Lower leg skin (tissue), 4 donors: ENCODE measurements at regions not wholly inside any gene's neighbourhood (a gene's known extent, or its start where the extent isn't known, plus 50 kb on each side); places are given as distances from the start of the nearest gene placed in this dataset.

ENCODE experiments used
- DNase-seq, 2 donors: peaks; one replicate each; pipeline ENCODE4 v3.0.0-alpha.2; 2019; ENCODE audit warnings: low spot score in 2 of 2
- H3K4me3 ChIP-seq: fragments of 200-600 bp; sonication (generic); 2 replicates; pipeline ENCODE4 v1.5.1; 2017; ENCODE audit warnings: mild to moderate bottlenecking, low read depth; ENCODE audit not compliant: poor library complexity, severe bottlenecking
- CTCF ChIP-seq, 3 donors: fragments of 450-650 bp; IDR thresholded peaks; one replicate each; pipeline ENCODE4 v1.5.1; 2016; ENCODE audit warnings: antibody characterized with exemption in 3 of 3, mild to moderate bottlenecking in 3 of 3, moderate library complexity in 2 of 3
- POLR2A ChIP-seq, 2 donors: fragments of 450-650 bp; IDR thresholded peaks; one replicate each; pipeline ENCODE4 v1.6.1; 2016 to 2017; ENCODE audit warnings: antibody characterized with exemption in 2 of 2, mild to moderate bottlenecking in 1 of 2, moderate library complexity in 1 of 2
- WGBS, 2 donors: methylation state at CpG; one replicate each; pipeline ENCODE4 v1.1.5; 2018; 5-methylcytosine and 5-hydroxymethylcytosine counted together
- intact Hi-C: fragments of 100-400 bp; cut with DNase I; formaldehyde crosslinking; loops from one replicate; pipeline ENCODE4 v1.15.0; 2023; ENCODE audit warnings: low total_unique reads

- TF ChIP-seq CTCF (IDR thresholded peaks at IDR 0.05) = no peak
- TF ChIP-seq POLR2A (IDR thresholded peaks at IDR 0.05) = no peak
- intact Hi-C loops = no loop called here
- WGBS, 2 donors = 56 to 74% methylated on average over 1 of the region's 1 CpG
- H3K4me3 ChIP-seq = no peak overlapping the region
- DNase-seq = no peak
Observed at GRCh38 chr3:103785537-103785936, 1350.7 kb downstream of the ZPLD1 start.

GRCh38 chr3:103786296-103786695 is 1351.5 kb downstream of the ZPLD1 start:
- H3K4me3 ChIP-seq = no peak overlapping the region
- no peak for DNase-seq
- WGBS, 2 donors = 4 to 20% methylated on average over 4 of the region's 4 CpGs
- TF ChIP-seq POLR2A (IDR thresholded peaks at IDR 0.05) (no peak), CTCF (IDR thresholded peaks at IDR 0.05) (no peak)
- intact Hi-C loops = no loop called here

- no peak for DNase-seq
- no peak for TF ChIP-seq POLR2A (IDR thresholded peaks at IDR 0.05)
- TF ChIP-seq CTCF (IDR thresholded peaks at IDR 0.05) = no peak
- 68 to 87% methylated on average over 3 of the region's 3 CpGs for WGBS, 2 donors
- no peak overlapping the region for H3K4me3 ChIP-seq
- intact Hi-C loops = no loop called here
Observed at GRCh38 chr3:103787164-103787871, 1352.5 kb downstream of the ZPLD1 start.

- intact Hi-C loops = no loop called here
- TF ChIP-seq POLR2A (IDR thresholded peaks at IDR 0.05) (no peak), CTCF (IDR thresholded peaks at IDR 0.05) (no peak)
- WGBS, 2 donors = 52 to 70% methylated on average over 2 of the region's 2 CpGs
- no peak for DNase-seq
- no peak overlapping the region for H3K4me3 ChIP-seq
Observed at GRCh38 chr3:103787879-103788278, 1353.1 kb downstream of the ZPLD1 start.

GRCh38 chr3:103791786-103792515 is 1357.1 kb downstream of the ZPLD1 start:
- no peak overlapping the region for H3K4me3 ChIP-seq
- intact Hi-C loops = no loop called here
- no peak for TF ChIP-seq CTCF (IDR thresholded peaks at IDR 0.05)
- TF ChIP-seq POLR2A (IDR thresholded peaks at IDR 0.05) = no peak
- no peak for DNase-seq
- 15 to 29% methylated on average over 1 of the region's 1 CpG for WGBS, 2 donors
